ENCODE measurements at regions not wholly inside any gene's neighbourhood (a gene's known extent, or its start where the extent isn't known, plus 50 kb on each side); places are given as distances from the start of the nearest gene placed in this dataset.
"Not testable (repeated sequence)": the region's sequence is repeated elsewhere in the genome, so short reads cannot be mapped to it uniquely, and the experiment has no call there.

- DNase-seq, result no peak
These were observed 773.4 kb downstream of the EFNB2 start for GRCh38 chr13:105762096-105762495.

DNA sequence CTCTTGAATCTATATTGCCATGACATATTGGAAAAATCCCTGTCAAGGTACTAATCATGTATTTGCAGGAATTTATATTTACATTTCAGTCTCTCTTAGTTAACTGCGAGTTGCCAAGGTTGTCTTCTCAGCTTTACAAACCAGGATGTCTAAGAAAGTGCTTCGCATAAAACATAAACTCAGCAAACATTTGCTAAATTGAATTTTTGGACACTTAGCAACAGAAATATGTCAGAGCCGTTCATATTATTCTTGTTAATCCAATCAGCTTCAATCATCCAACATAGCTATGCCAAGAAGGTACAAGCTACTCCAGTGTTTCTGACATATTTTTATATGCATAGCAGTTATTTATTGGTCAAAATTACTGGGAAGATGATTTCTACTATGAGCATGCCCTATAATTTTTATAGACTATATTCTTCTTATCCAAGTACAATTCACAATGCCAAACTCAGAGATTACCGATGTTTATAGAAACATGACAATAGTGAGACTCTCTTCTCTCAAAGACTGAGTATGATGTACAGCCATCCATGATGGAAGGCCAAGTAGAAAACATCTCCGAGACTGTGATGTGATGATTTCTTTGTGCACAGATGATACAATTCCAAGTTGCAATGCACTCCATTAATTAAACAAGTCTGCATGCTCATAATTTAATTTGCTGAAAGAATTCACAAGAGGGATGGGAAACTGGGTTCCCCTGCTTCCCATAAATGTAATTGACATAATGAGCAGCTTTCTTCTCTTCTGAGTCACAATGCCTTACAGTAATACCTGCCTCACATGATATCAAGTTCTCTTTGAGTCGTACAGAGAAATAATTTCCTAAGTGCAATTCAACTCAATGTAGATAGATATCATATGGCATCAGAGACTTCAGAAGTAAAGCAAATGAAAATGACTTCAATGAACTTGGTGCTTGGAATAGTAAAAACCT lies 776.3 kb downstream of the EFNB2 start:
- no peak for DNase-seq

DNA sequence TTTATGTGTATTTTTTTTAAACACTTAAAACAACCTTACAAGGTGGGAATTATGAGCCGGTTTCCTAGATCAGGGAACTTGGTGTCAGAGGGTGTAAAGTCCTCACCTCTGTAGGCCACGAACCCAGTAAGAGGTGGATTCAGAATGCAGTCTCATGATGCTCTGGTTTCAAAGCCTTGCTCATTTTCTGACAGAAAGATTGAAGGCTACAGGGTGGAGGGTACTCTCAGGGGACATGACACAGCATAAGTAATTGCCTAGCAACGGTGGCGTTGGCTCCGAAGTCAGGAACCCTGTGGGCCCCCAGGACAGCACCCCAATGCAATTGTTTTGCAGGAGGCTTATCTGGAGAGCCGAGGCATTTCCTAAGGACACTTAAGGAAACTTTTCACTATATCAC lies 794.7 kb downstream of the EFNB2 start:
- DNase-seq, result no peak

DNA sequence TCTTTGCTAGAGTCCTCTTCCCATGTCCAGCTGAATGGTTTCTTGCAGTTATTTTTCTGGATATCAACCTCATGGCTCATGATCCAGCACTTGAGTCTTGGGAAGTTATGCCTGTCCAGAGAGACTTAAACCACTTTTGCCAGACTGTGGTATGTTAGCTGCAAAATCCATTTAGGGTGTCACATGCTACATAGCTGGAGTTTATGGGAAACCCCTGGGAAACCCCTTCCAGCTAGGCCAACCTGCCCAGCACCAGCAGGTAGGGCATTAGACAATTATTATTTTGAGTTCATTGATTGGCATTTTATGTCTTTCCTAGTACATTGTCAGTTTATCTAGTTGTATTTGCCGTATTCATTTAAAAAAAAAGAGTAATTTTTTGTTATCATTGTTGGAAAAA lies 797.8 kb downstream of the EFNB2 start:
- no peak for DNase-seq

DNA sequence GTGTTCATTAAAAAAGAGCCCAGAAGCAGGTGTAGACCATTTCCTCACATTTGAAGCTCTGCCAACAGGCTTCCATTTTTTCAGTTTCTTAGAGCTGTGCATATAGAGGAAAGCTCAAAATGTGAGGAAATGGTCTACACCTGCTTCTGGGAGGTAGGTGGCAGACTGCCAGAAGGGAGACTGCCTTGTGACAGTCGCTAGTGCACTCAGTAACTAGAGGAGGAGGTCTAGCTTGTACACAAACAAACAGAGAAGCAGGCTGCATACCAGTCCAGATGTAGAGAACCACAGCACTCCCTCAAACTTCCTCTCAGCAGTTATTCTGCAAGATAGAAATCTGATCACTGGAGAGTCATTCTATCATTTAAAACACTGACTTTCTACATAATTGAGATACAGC lies 800.2 kb downstream of the EFNB2 start:
- no peak for DNase-seq

GRCh38 chr13:105732806-105733529 lies 802.5 kb downstream of the EFNB2 start:
- DNase-seq, result no peak

- no peak for DNase-seq
These were observed 809.6 kb downstream of the EFNB2 start for GRCh38 chr13:105725887-105726286.

GRCh38 chr13:105721016-105721415 lies 814.4 kb downstream of the EFNB2 start:
- no peak for DNase-seq

DNA sequence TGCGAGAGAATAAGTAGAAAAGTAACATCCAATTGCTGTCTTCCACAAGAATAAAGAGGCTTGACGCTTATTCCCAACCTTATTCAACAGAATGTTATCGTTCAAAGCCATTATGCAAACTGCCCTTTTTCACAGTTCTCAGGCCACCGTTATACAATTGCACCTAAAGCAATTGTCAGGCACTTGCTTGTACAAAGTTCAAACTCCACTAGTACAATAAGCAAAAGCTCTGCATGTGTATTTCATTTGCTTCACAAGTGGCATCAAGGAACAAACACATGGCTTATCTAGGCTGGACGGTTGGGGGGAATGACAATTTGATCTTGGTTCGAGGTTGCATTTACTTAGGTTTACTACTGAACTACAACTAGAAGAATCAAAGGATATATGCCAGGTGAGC lies 815.6 kb downstream of the EFNB2 start:
- DNase-seq, result no peak

DNA sequence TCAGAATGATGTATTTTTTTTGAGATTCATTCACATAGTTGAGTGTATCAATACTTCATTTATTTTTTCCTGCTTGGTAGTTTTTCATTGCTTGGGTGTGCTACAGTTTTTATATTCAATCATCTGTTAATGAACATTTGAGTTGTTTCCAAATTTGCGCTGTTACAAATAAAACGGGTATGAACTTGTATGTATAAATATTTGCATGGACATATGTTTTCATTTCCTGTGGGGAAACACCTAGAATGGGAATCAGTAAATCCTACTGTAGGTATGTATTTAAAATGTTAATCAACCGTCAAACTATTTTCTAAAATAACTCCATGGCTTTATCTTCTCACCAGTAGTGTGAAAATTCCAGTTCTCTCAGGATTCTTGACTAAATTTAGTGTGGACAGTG lies 826.3 kb downstream of the EFNB2 start:
- no peak for DNase-seq

DNA sequence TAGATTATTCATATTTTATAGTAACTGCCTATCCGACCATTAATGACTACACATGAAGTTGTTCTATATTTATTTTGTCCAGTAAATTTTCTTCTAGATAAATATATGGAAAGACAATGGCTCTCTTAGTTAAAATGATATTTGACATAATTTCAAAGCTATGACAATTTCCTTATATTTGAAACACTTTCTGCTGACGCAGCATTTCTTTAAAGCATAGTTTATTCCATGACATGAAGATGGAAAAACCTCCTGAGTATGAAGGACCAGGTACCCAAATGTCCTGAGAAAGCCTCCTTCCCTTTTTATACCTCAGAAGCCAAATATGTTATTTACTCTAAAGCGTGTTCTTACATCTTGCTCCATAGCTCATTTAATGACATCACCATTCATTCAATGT lies 831.6 kb downstream of the EFNB2 start:
- no peak for DNase-seq

DNA sequence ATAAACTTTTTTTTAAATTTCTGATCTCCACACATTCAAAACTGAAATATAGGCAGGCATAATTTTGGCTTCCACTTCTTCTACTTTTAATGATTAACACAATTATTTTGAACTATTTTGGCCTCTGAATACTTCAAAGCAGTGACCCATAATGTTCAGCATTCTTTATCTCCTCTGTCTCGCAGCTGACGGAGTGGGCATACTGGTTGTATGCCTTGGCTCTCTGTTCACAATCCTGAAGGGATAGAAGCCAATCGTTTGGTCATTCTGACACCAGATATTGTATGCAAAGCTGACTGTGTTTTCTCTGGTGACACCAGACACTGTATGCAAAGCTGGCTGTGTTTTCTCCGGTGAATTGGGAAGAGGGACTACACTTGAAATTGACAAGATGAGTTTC lies 833.0 kb downstream of the EFNB2 start:
- no peak for DNase-seq

DNA sequence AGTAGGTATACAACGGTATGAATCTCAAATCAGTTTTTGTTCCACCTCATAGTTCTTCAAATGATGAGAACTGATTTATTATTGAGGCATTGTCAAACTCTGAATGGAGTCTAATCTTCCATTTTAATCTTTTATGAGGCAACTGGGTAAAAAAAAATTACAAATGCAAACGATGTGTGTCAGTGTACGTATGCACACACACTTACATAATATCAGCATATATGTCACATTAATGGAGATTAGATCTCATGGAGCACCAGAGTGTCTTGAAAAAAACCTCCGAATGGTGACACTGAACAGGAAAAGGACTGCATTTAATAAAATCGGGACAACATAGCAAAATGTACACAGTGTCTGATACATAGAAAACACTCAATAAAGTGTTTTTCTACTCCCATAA lies 842.7 kb downstream of the EFNB2 start:
- no peak for DNase-seq

GRCh38 chr13:105684216-105684615 lies 851.2 kb downstream of the EFNB2 start:
- DNase-seq, result no peak

GRCh38 chr13:105679838-105680237 lies 855.6 kb downstream of the EFNB2 start:
- DNase-seq, result no peak

DNA sequence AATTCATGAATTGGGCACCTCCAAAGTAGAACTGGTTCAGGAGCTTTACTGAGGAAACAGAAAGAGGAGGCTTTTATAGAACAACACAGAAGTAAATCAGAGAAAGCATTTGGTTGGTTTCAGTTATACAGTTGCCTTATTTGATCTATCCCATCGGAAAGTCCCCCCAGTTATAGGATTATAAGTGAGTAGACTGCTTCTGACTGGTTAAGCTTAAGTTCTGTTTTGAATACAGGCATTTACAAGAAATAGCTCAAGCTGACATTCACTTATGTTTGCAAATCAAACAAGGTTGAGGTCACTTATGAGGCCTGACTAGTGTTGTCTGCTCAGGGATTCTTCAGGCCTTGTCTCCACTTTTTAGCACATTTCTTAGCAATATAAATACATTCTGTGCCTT lies 857.4 kb downstream of the EFNB2 start:
- no peak for DNase-seq

DNA sequence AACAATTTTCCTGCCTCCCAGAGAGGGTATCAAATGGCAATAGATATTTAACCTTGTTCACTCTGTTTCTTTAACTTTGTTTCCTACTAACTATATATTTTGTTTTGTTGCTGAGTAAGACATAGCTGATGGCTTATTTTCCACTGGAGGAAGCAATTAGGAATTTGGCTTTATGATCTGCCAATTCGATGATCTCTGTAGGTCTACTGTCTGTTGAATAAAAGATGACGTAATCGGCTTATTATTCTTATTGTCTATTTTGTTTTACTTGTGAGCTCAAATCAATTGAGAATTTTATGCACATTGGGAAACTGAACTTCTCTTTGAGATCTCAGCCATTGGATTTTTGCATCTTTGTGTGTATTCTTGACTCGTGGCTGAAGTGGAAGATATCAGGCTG lies 862.6 kb downstream of the EFNB2 start:
- DNase-seq, result no peak

GRCh38 chr13:105671131-105671530 lies 864.3 kb downstream of the EFNB2 start:
- not testable (repeated sequence) for DNase-seq

- no peak for DNase-seq
These were observed 865.1 kb downstream of the EFNB2 start for GRCh38 chr13:105670179-105670990.

- DNase-seq, result no peak
These were observed 870.2 kb downstream of the EFNB2 start for GRCh38 chr13:105665284-105665683.

DNA sequence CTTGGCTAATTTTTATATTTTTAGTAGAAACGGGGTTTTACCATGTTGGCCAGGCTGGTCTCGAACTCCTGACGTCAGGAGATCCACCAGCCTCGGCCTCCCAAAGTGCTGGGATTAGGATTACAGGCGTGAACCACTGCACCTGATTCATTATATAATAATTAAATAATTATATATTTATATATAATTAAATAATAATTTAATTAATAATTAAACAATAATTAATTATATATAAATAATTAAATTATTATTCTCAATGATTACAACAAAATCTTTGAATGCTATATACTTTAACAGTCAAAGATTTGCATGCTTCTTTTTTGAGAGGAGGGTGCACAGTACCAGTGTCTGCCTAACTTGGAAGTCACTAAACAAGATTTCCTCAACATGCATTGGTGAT lies 872.3 kb downstream of the EFNB2 start:
- no peak for DNase-seq

DNA sequence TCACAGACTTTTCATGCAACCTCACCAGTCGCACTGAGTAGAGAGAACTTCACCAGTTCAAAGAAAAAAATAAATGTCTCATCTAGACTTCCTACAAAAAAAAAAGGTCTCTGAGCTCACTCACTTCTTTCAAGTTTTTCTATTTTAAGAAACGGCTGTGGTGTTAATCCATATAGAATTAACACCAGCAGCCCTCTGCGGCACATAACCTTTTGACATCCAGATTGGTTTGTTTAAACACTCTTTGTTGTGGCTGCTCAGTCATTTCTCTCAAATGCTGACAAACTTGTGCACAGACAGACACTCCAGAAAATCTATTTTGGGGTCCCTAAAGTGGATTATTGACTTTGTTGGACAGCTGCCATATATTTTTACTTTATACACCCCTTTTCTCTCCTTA lies 874.9 kb downstream of the EFNB2 start:
- DNase-seq, result no peak

DNA sequence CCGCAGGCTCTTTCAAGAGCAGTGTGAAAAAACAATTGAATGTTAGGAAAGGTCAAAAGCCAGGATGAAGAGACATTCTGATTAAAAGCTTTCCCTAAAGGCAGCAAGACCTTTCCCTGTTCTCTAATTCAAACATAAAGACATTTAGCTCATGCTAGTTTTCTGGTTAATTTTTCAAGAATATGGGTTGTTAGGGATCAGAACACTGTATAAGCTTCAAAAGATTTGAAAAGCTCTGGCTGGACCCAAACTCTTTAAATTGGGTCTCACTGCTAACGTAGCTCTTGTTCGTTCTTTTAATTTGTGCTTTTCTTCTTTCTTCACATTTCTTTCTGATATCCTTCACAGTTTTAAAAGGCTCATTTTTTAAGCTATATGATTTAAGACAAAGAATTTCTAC lies 877.0 kb downstream of the EFNB2 start:
- no peak for DNase-seq

Measured in CD4-positive, alpha-beta T cell treated with Interleukin-6 for 4 hours (primary cell).